GM23248 (cell line): ENCODE measurements at regions not wholly inside any gene's neighbourhood (a gene's known extent, or its start where the extent isn't known, plus 50 kb on each side); places are given as distances from the start of the nearest gene placed in this dataset.

ENCODE experiments used
- EZH2 ChIP-seq: fragments of 200-600 bp; sonication (generic); IDR thresholded peaks from 2 replicates; pipeline ENCODE4 v1.6.1; 2018; ENCODE audit warnings: antibody characterized with exemption, mild to moderate bottlenecking; ENCODE audit not compliant: insufficient read depth, poor library complexity, severe bottlenecking
- EZH2phosphoT487 ChIP-seq: fragments of 200-600 bp; sonication (generic); IDR thresholded peaks from 2 replicates; pipeline ENCODE4 v1.6.1; 2018; ENCODE audit warnings: antibody characterized with exemption, moderate library complexity, mild to moderate bottlenecking, low read depth; ENCODE audit not compliant: insufficient read depth

DNA sequence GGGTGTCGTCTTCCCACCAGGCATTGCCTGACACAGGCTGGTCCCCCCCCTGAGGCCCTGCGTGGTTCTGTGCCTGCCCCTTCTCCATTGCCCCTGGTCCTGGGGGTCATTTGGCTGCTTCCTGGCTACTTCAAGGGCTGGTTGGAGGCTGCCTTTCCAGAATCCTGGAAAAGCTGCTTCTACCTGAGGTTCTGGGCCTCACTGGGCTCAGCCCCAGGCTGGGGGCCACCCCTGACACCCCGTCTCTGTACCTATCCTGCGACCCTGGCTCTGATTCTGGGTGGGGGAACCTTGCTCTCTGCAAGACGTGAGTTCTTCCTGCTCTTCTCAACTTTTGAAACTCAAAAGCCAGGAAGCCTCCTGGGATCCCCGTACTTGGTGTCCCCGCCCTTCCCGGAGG, 149.3 kb upstream of the PTPN1 start:
- no peak for TF ChIP-seq EZH2phosphoT487
- no peak for TF ChIP-seq EZH2
